Stimulated activated CD4-positive, alpha-beta T cell treated with anti-CD3 and anti-CD28 coated beads, Interleukin-4, amount 100 ng/mL, for 24 hours (primary cell): ENCODE measurements at regions not wholly inside any gene's neighbourhood (a gene's known extent, or its start where the extent isn't known, plus 50 kb on each side); places are given as distances from the start of the nearest gene placed in this dataset.
"Not testable (repeated sequence)": the region's sequence is repeated elsewhere in the genome, so short reads cannot be mapped to it uniquely, and the experiment has no call there.

Experiments used
- DNase-seq: peaks from one replicate; pipeline ENCODE4 v3.0.0-alpha.2; 2020

- no peak for DNase-seq
Measured at GRCh38 chr1:228825041-228825440, 89.8 kb downstream of the RHOU start.

GRCh38 chr1:228825840-228826484 is 90.7 kb downstream of the RHOU start:
- DNase-seq, result no peak

GRCh38 chr1:228827019-228827418 is 91.7 kb downstream of the RHOU start:
- no peak for DNase-seq

- DNase-seq, result no peak
Measured at GRCh38 chr1:228828151-228828550, 92.9 kb downstream of the RHOU start.

GRCh38 chr1:228830185-228830953 is 95.1 kb downstream of the RHOU start:
- no peak for DNase-seq

GRCh38 chr1:228830954-228831481 is 95.7 kb downstream of the RHOU start:
- DNase-seq, result no peak

- no peak for DNase-seq
Measured at GRCh38 chr1:228833911-228834688, 98.8 kb downstream of the RHOU start.

GRCh38 chr1:228835456-228835855 is 100.2 kb downstream of the RHOU start:
- DNase-seq, result no peak

GRCh38 chr1:228835911-228836310 is 100.6 kb downstream of the RHOU start:
- DNase-seq, result no peak

GRCh38 chr1:228836427-228836826 is 101.1 kb downstream of the RHOU start:
- no peak for DNase-seq

GRCh38 chr1:228837032-228837431 is 101.8 kb downstream of the RHOU start:
- no peak for DNase-seq

- no peak for DNase-seq
Measured at GRCh38 chr1:228837817-228838716, 102.8 kb downstream of the RHOU start.

GRCh38 chr1:228838717-228839500 is 103.6 kb downstream of the RHOU start:
- DNase-seq, result no peak

GRCh38 chr1:228839656-228840055 is 104.4 kb downstream of the RHOU start:
- no peak for DNase-seq

- no peak for DNase-seq
Measured at GRCh38 chr1:228841632-228842031, 106.4 kb downstream of the RHOU start.

- no peak for DNase-seq
Measured at GRCh38 chr1:228842094-228842775, 107.0 kb downstream of the RHOU start.

- no peak for DNase-seq
Measured at GRCh38 chr1:228845101-228845500, 109.8 kb downstream of the RHOU start.

- DNase-seq, result no peak
Measured at GRCh38 chr1:228846952-228847351, 111.7 kb downstream of the RHOU start.

GRCh38 chr1:228847451-228847850 is 112.2 kb downstream of the RHOU start:
- DNase-seq, result not testable (repeated sequence)

GRCh38 chr1:228848406-228848805 is 113.1 kb downstream of the RHOU start:
- no peak for DNase-seq

GRCh38 chr1:228849011-228849541 is 113.8 kb downstream of the RHOU start:
- DNase-seq, result no peak
